Ovary (tissue), 3 donors: ENCODE measurements at regions not wholly inside any gene's neighbourhood (a gene's known extent, or its start where the extent isn't known, plus 50 kb on each side); places are given as distances from the start of the nearest gene placed in this dataset.

Experiments
- EP300 ChIP-seq: sonication (generic); formaldehyde crosslinking; IDR thresholded peaks from one replicate; pipeline ENCODE4 v1.6.1; 2017; ENCODE audit warnings: antibody characterized with exemption
- POLR2A ChIP-seq: fragments of 450-650 bp; IDR thresholded peaks from one replicate; pipeline ENCODE4 v1.6.1; 2017; ENCODE audit warnings: antibody characterized with exemption, mild to moderate bottlenecking, moderate library complexity
- TF ChIP-seq, protein P1 (sequence below), 3 donors: fragments of 450-650 bp in 2 of 3; fragments of 200-600 bp in 1 of 3; IDR thresholded peaks; one replicate each; pipeline versions ENCODE4 v1.5.1 to v1.8.0; 2016 to 2022; ENCODE audit warnings: antibody characterized with exemption in 3 of 3, mild to moderate bottlenecking in 1 of 3
- donor health status: DM: no; HTN: no; CAD: no.

GRCh38 chr5:42235241-42235640 is 188.0 kb upstream of the GHR start:
- TF ChIP-seq, protein P1, sequence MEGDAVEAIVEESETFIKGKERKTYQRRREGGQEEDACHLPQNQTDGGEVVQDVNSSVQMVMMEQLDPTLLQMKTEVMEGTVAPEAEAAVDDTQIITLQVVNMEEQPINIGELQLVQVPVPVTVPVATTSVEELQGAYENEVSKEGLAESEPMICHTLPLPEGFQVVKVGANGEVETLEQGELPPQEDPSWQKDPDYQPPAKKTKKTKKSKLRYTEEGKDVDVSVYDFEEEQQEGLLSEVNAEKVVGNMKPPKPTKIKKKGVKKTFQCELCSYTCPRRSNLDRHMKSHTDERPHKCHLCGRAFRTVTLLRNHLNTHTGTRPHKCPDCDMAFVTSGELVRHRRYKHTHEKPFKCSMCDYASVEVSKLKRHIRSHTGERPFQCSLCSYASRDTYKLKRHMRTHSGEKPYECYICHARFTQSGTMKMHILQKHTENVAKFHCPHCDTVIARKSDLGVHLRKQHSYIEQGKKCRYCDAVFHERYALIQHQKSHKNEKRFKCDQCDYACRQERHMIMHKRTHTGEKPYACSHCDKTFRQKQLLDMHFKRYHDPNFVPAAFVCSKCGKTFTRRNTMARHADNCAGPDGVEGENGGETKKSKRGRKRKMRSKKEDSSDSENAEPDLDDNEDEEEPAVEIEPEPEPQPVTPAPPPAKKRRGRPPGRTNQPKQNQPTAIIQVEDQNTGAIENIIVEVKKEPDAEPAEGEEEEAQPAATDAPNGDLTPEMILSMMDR (IDR thresholded peaks at IDR 0.05) = no peak
- TF ChIP-seq POLR2A (no peak), EP300 (no peak)
